OCI-LY7 (cell line): ENCODE measurements at regions not wholly inside any gene's neighbourhood (a gene's known extent, or its start where the extent isn't known, plus 50 kb on each side); places are given as distances from the start of the nearest gene placed in this dataset.

Source experiments
- BruUV-seq: library from RNA; stranded (reverse); fragments of 400-500 nt; replicated peaks from 2 replicates; lab custom pipeline; 2021; lab: Mats Ljungman, UMichigan
- CTCF ChIA-PET: fragments of 300-600 bp; sonication (Branson Sonifier 250); formaldehyde crosslinking; loops from one replicate; lab custom pipeline; 2022; ENCODE audit warnings: antibody characterized with exemption; ENCODE audit not compliant: unreplicated experiment; lab: Charles Lee
- POLR2A ChIA-PET: fragments of 300-600 bp; sonication (Branson Sonifier 250); formaldehyde crosslinking; loops from one replicate; lab custom pipeline; 2022; ENCODE audit warnings: antibody characterized with exemption; lab: Charles Lee
- DNase-seq: peaks from one replicate; pipeline ENCODE4 v3.0.0-alpha.2; 2015; ENCODE audit warnings: low spot score
- H2AFZ ChIP-seq: fragments of 200-600 bp; sonication (generic), shearing (Covaris generic); 2 replicates; pipeline ENCODE4 v1.6.1; 2014; ENCODE audit warnings: mild to moderate bottlenecking, antibody characterized with exemption, low read length, moderate library complexity
- H3K27ac ChIP-seq: fragments of 200-600 bp; sonication (generic); 2 replicates; pipeline ENCODE4 v1.5.1; 2014; ENCODE audit warnings: mixed run types, low read depth, mild to moderate bottlenecking, moderate library complexity, low read length, inconsistent platforms; ENCODE audit not compliant: poor library complexity, severe bottlenecking
- H3K36me3 ChIP-seq: fragments of 200-600 bp; sonication (generic); 2 replicates; pipeline ENCODE4 v1.6.1; 2014; ENCODE audit warnings: mild to moderate bottlenecking, antibody characterized with exemption, low read length, moderate library complexity, mixed read lengths; ENCODE audit not compliant: insufficient read depth
- H3K4me1 ChIP-seq: fragments of 200-600 bp; sonication (generic); 2 replicates; pipeline ENCODE4 v1.5.1; 2014; ENCODE audit warnings: mild to moderate bottlenecking, low read length; ENCODE audit not compliant: insufficient read depth, poor library complexity, severe bottlenecking
- H3K4me2 ChIP-seq: fragments of 200-600 bp; sonication (generic); 2 replicates; pipeline ENCODE4 v1.6.1; 2014; ENCODE audit warnings: mild to moderate bottlenecking, low read length
- H3K4me3 ChIP-seq: fragments of 200-600 bp; sonication (generic); 2 replicates; pipeline ENCODE4 v1.5.1; 2014; ENCODE audit warnings: mild to moderate bottlenecking, low read depth, low read length; ENCODE audit not compliant: poor library complexity, severe bottlenecking
- H3K79me2 ChIP-seq: fragments of 200-600 bp; sonication (generic); 2 replicates; pipeline ENCODE4 v1.6.1; 2016; ENCODE audit warnings: low read depth, mild to moderate bottlenecking, low read length, moderate library complexity, mixed read lengths; ENCODE audit not compliant: insufficient read depth
- H3K9me2 ChIP-seq: fragments of 200-600 bp; sonication (generic); 2 replicates; pipeline ENCODE4 v1.6.1; 2016; ENCODE audit warnings: mild to moderate bottlenecking, low read length, mixed read lengths; ENCODE audit not compliant: insufficient read depth
- H3K9me3 ChIP-seq: fragments of 200-600 bp; sonication (generic); 2 replicates; pipeline ENCODE4 v1.6.1; 2014; ENCODE audit warnings: mild to moderate bottlenecking, mixed run types, low read length, mixed read lengths
- H4K20me1 ChIP-seq: fragments of 200-600 bp; sonication (generic); 2 replicates; pipeline ENCODE4 v1.6.1; 2014; ENCODE audit warnings: mild to moderate bottlenecking, antibody characterized with exemption, low read length, moderate library complexity, mixed read lengths; ENCODE audit not compliant: insufficient read depth
- EZH2phosphoT487 ChIP-seq: fragments of 200-600 bp; sonication (generic); IDR thresholded peaks from 2 replicates; pipeline ENCODE4 v1.6.1; 2018; ENCODE audit warnings: low read depth, borderline replicate concordance, mild to moderate bottlenecking, mixed run types, antibody characterized with exemption, low read length, moderate library complexity, mixed read lengths
- intact Hi-C: fragments of 100-400 bp; cut with micrococcal nuclease; formaldehyde crosslinking; loops from one replicate; pipeline ENCODE4 v1.10.0; 2022; ENCODE audit not compliant: unreplicated experiment
- TF ChIP-seq, protein P1 (sequence below): fragments of 200-600 bp; sonication (generic); conservative IDR thresholded peaks from 2 replicates; pipeline ENCODE4 v1.5.1; 2014; ENCODE audit warnings: mild to moderate bottlenecking, antibody characterized with exemption, low read length, moderate library complexity, mixed read lengths

- Histone ChIP-seq H2AFZ (no peak overlapping the region), H4K20me1 (no peaks in the 10 kb centered on the region), H3K9me2 (no peaks in the 10 kb centered on the region), H3K4me1 (no peaks in the 10 kb centered on the region), H3K79me2 (no peaks in the 10 kb centered on the region), H3K36me3 (no peaks in the 10 kb centered on the region), H3K4me2 (no peak overlapping the region), H3K27ac (no peak overlapping the region), H3K4me3 (no peak overlapping the region), H3K9me3 (no peaks in the 10 kb centered on the region)
- ChIA-PET CTCF (interaction anchor here (0.5 kb wide), 1 partner anchor 205 kb away, joined by 4 read pairs; no protein-coding TSS in a partner anchor), POLR2A (interaction anchor here (1.2 kb wide), 1 partner anchor 21 kb away, joined by 3 read pairs; no protein-coding TSS in a partner anchor)
- TF ChIP-seq EZH2phosphoT487: no peak
- TF ChIP-seq, protein P1, sequence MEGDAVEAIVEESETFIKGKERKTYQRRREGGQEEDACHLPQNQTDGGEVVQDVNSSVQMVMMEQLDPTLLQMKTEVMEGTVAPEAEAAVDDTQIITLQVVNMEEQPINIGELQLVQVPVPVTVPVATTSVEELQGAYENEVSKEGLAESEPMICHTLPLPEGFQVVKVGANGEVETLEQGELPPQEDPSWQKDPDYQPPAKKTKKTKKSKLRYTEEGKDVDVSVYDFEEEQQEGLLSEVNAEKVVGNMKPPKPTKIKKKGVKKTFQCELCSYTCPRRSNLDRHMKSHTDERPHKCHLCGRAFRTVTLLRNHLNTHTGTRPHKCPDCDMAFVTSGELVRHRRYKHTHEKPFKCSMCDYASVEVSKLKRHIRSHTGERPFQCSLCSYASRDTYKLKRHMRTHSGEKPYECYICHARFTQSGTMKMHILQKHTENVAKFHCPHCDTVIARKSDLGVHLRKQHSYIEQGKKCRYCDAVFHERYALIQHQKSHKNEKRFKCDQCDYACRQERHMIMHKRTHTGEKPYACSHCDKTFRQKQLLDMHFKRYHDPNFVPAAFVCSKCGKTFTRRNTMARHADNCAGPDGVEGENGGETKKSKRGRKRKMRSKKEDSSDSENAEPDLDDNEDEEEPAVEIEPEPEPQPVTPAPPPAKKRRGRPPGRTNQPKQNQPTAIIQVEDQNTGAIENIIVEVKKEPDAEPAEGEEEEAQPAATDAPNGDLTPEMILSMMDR: no peak
- intact Hi-C loops: no loop called here
- no TSS peak for BruUV-seq
- no peak for DNase-seq
Observed at GRCh38 chr1:83554174-83554573, 444.8 kb downstream of the TTLL7 start.

DNA sequence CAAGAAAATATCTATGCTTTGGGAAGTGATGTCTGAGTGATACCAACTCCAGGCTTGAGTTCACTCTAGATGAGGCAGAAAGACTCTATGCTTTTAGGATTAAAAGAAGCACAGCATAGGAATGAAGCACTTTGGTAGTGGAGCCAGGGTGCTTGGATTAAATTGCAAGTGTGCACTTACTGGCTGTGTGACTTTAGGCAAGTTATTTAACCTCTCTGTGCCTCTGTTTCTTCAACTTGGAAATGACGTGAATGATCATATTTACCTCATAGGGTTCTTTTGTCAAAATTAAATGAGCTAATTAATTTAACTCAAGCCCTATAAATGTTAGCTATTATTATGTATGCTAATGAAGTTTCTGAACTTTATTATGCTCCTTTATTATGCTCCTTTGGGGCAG, 446.1 kb downstream of the TTLL7 start:
- Histone ChIP-seq H4K20me1 (no peaks in the 10 kb centered on the region), H3K79me2 (no peaks in the 10 kb centered on the region), H3K4me2 (no peak overlapping the region), H3K4me1 (no peaks in the 10 kb centered on the region), H3K4me3 (no peak overlapping the region), H3K36me3 (no peaks in the 10 kb centered on the region), H3K9me2 (no peaks in the 10 kb centered on the region), H2AFZ (no peak overlapping the region), H3K27ac (no peak overlapping the region), H3K9me3 (no peaks in the 10 kb centered on the region)
- BruUV-seq: no TSS peak
- TF ChIP-seq, protein P1: no peak
- ChIA-PET POLR2A (no interaction called here), CTCF (no interaction called here)
- intact Hi-C loops: no loop called here
- DNase-seq: no peak

- Histone ChIP-seq H3K36me3 (no peaks in the 10 kb centered on the region), H3K79me2 (no peaks in the 10 kb centered on the region), H3K4me3 (no peak overlapping the region), H3K4me2 (no peak overlapping the region), H4K20me1 (no peaks in the 10 kb centered on the region), H3K4me1 (no peaks in the 10 kb centered on the region), H3K9me2 (no peaks in the 10 kb centered on the region), H2AFZ (no peak overlapping the region), H3K9me3 (no peaks in the 10 kb centered on the region), H3K27ac (no peak overlapping the region)
- ChIA-PET CTCF (no interaction called here), POLR2A (interaction anchor here (0.6 kb wide), 1 partner anchor 512 kb away, joined by 4 read pairs; no protein-coding TSS in a partner anchor)
- no peak for TF ChIP-seq EZH2phosphoT487
- TF ChIP-seq, protein P1: no peak
- no peak for DNase-seq
- BruUV-seq: no TSS peak
- intact Hi-C loops: no loop called here
Observed at GRCh38 chr1:83548311-83548710, 450.6 kb downstream of the TTLL7 start.
